OCI-LY7 (cell line): ENCODE measurements at regions not wholly inside any gene's neighbourhood (a gene's known extent, or its start where the extent isn't known, plus 50 kb on each side); places are given as distances from the start of the nearest gene placed in this dataset.

ENCODE experiments used
- CTCF ChIP-seq: fragments of 200-600 bp; sonication (generic); conservative IDR thresholded peaks from 2 replicates; pipeline ENCODE4 v1.5.1; 2014; ENCODE audit warnings: mild to moderate bottlenecking, antibody characterized with exemption, low read length, moderate library complexity, mixed read lengths
- EZH2phosphoT487 ChIP-seq: fragments of 200-600 bp; sonication (generic); IDR thresholded peaks from 2 replicates; pipeline ENCODE4 v1.6.1; 2018; ENCODE audit warnings: low read depth, borderline replicate concordance, mild to moderate bottlenecking, mixed run types, antibody characterized with exemption, low read length, moderate library complexity, mixed read lengths

DNA sequence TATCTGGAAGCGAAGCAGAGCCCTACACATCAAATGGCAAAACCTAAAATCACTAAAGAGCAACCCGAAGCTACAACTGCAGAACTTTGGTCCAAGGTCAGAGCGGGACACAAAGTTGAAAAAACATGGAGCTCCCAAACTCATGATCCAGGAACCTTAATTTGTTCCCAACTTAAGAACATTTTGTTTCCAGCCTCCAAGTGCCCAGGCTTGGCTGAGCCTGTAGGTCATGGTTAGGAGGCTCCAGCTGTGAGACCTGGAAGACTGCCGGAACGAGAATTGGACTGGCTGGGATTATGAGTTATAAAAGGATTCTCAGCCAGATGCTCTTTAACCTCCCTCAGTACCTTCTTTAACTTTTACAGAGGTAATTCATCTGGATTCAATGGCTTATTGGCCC lies 349.1 kb upstream of the DDX53 start:
- TF ChIP-seq CTCF, result no peak
- TF ChIP-seq EZH2phosphoT487, result no peak
